ENCODE measurements at regions not wholly inside any gene's neighbourhood (a gene's known extent, or its start where the extent isn't known, plus 50 kb on each side); places are given as distances from the start of the nearest gene placed in this dataset.

GRCh38 chr21:14903172-14903865 lies 161.5 kb downstream of the NRIP1 start:
- no peak overlapping the region for H3K4me3 ChIP-seq
- intact Hi-C loops (cut with DNase I; ENCODE audit: low total_unique reads), result no loop called here
- no peak for TF ChIP-seq POLR2AphosphoS5 (IDR thresholded peaks at IDR 0.05)
- no peak for TF ChIP-seq CTCF (IDR thresholded peaks at IDR 0.05)
- no peak for TF ChIP-seq EP300 (IDR thresholded peaks at IDR 0.05; ENCODE audit: low read depth)
- TF ChIP-seq POLR2A (IDR thresholded peaks at IDR 0.05), result no peak
- WGBS, 2 donors (ENCODE audit: low coverage in 1 of 2), result 86 to 94% methylated on average over 3 of the region's 3 CpGs
- H3K4me1 ChIP-seq, result peaks cover 0 to 3% (median 0%) of the 10 kb centered on the region in 4 donors
- H3K27ac ChIP-seq, result no peak overlapping the region
- no peaks in the 10 kb centered on the region for H3K36me3 ChIP-seq
- H3K9me3 ChIP-seq, result no peaks in the 10 kb centered on the region
- DNase-seq, result no peak
- in situ Hi-C loops (cut with MboI; ENCODE audit: low pct_ligation_motif_present in 1 of 4, low pct_unique_long_range_greater_than_20kb in 1 of 4, low sequenced_read_pairs in 3 of 4), result no loop called here
- no peaks in the 10 kb centered on the region for H3K27me3 ChIP-seq

GRCh38 chr21:14901482-14901958 lies 163.3 kb downstream of the NRIP1 start:
- intact Hi-C loops (cut with DNase I; ENCODE audit: low total_unique reads) (no loop called here), in situ Hi-C loops (cut with MboI; ENCODE audit: low pct_ligation_motif_present in 1 of 4, low pct_unique_long_range_greater_than_20kb in 1 of 4, low sequenced_read_pairs in 3 of 4) (no loop called here)
- WGBS, 2 donors (ENCODE audit: low coverage in 1 of 2), result 73 to 92% methylated on average over 3 of the region's 3 CpGs
- Histone ChIP-seq H3K4me3 (no peak overlapping the region), H3K4me1 (peaks cover 0 to 3% (median 0%) of the 10 kb centered on the region in 4 donors), H3K36me3 (no peaks in the 10 kb centered on the region), H3K9me3 (no peaks in the 10 kb centered on the region), H3K27ac (no peak overlapping the region), H3K27me3 (no peaks in the 10 kb centered on the region)
- no peak for DNase-seq
- TF ChIP-seq CTCF (IDR thresholded peaks at IDR 0.05) (no peak), POLR2AphosphoS5 (IDR thresholded peaks at IDR 0.05) (no peak), POLR2A (IDR thresholded peaks at IDR 0.05) (no peak), EP300 (IDR thresholded peaks at IDR 0.05; ENCODE audit: low read depth) (no peak)

GRCh38 chr21:14900611-14901010 lies 164.2 kb downstream of the NRIP1 start:
- intact Hi-C loops (cut with DNase I; ENCODE audit: low total_unique reads), result no loop called here
- TF ChIP-seq POLR2AphosphoS5 (IDR thresholded peaks at IDR 0.05), result no peak
- no peak for TF ChIP-seq POLR2A (IDR thresholded peaks at IDR 0.05)
- TF ChIP-seq EP300 (IDR thresholded peaks at IDR 0.05; ENCODE audit: low read depth), result no peak
- TF ChIP-seq CTCF (IDR thresholded peaks at IDR 0.05), result no peak
- Histone ChIP-seq H3K27me3 (no peaks in the 10 kb centered on the region), H3K4me3 (no peak overlapping the region), H3K27ac (no peak overlapping the region), H3K9me3 (no peaks in the 10 kb centered on the region), H3K36me3 (no peaks in the 10 kb centered on the region), H3K4me1 (peaks cover 0 to 3% (median 0%) of the 10 kb centered on the region in 4 donors)
- DNase-seq, result no peak
- WGBS, 2 donors (ENCODE audit: low coverage in 1 of 2), result 52 to 80% methylated on average over 1 of the region's 1 CpG
- in situ Hi-C loops (cut with MboI; ENCODE audit: low pct_ligation_motif_present in 1 of 4, low pct_unique_long_range_greater_than_20kb in 1 of 4, low sequenced_read_pairs in 3 of 4), result no loop called here

- intact Hi-C loops (cut with DNase I; ENCODE audit: low total_unique reads), result no loop called here
- no peak overlapping the region for H3K27ac ChIP-seq
- H3K36me3 ChIP-seq, result no peaks in the 10 kb centered on the region
- no peak overlapping the region for H3K4me3 ChIP-seq
- no peaks in the 10 kb centered on the region for H3K9me3 ChIP-seq
- no peaks in the 10 kb centered on the region for H3K27me3 ChIP-seq
- no peak for TF ChIP-seq POLR2AphosphoS5 (IDR thresholded peaks at IDR 0.05)
- TF ChIP-seq EP300 (IDR thresholded peaks at IDR 0.05; ENCODE audit: low read depth), result no peak
- TF ChIP-seq CTCF (IDR thresholded peaks at IDR 0.05), result no peak
- TF ChIP-seq POLR2A (IDR thresholded peaks at IDR 0.05), result no peak
- H3K4me1 ChIP-seq, result peaks cover 0 to 3% (median 0%) of the 10 kb centered on the region in 4 donors
- DNase-seq, result no peak
- in situ Hi-C loops (cut with MboI; ENCODE audit: low pct_ligation_motif_present in 1 of 4, low pct_unique_long_range_greater_than_20kb in 1 of 4, low sequenced_read_pairs in 3 of 4), result no loop called here
These were observed 164.7 kb downstream of the NRIP1 start for GRCh38 chr21:14900058-14900457.
